ENCODE measurements at regions not wholly inside any gene's neighbourhood (a gene's known extent, or its start where the extent isn't known, plus 50 kb on each side); places are given as distances from the start of the nearest gene placed in this dataset.

GRCh38 chr7:106392144-106392543, 107.4 kb upstream of the NAMPT start:
- no peak overlapping the region for H3K27ac ChIP-seq (ENCODE audit: control insufficient read depth, insufficient read depth, low read length)
- FAIRE-seq (no peak), DNase-seq (ENCODE audit: low read depth, low spot score) (no peak)
- no peaks in the 10 kb centered on the region for H3K36me3 ChIP-seq (ENCODE audit: control insufficient read depth in 2 of 2, extremely low read depth in 1 of 2, insufficient read depth in 2 of 2, low read length in 2 of 2)
- H3K27me3 ChIP-seq (ENCODE audit: control insufficient read depth, extremely low read depth, insufficient read depth, low read length) = no peaks in the 10 kb centered on the region
- H3K4me1 ChIP-seq (ENCODE audit: control insufficient read depth, extremely low read depth, insufficient read depth, low read length) = peaks cover 5% of the 10 kb centered on the region
- H2AFZ ChIP-seq (ENCODE audit: control insufficient read depth, low read length) = no peak overlapping the region
- H3K9me3 ChIP-seq (ENCODE audit: control insufficient read depth, low read depth, low read length) = no peaks in the 10 kb centered on the region
- no peak overlapping the region for H3K4me3 ChIP-seq (ENCODE audit: control insufficient read depth in 2 of 3, extremely low read depth in 1 of 3, insufficient read depth in 2 of 3, low read depth in 1 of 3, low read length in 3 of 3)
- dilution Hi-C loops (cut with MboI; ENCODE audit: extremely low pct_ligation_motif_present, low sequenced_read_pairs) = no loop called here
- H3K9me1 ChIP-seq (ENCODE audit: control insufficient read depth, extremely low read depth, insufficient read depth, low read length) = no peaks in the 10 kb centered on the region
- H3K9ac ChIP-seq (ENCODE audit: control insufficient read depth, extremely low read depth, insufficient read depth, low read length) = no peak overlapping the region
- TF ChIP-seq CTCF (optimal IDR thresholded peaks at IDR 0.05 in 1 of 3, IDR thresholded peaks at IDR 0.05 in 1 of 3, conservative IDR thresholded peaks at IDR 0.05 in 1 of 3; ENCODE audit: extremely low read depth in 1 of 3, insufficient read depth in 2 of 3, low read length in 3 of 3) (no peak), EZH2 (IDR thresholded peaks at IDR 0.05; ENCODE audit: low read length) (no peak)
- no peaks in the 10 kb centered on the region for H4K20me1 ChIP-seq (ENCODE audit: control insufficient read depth, extremely low read depth, insufficient read depth, low read length)
- no peaks in the 10 kb centered on the region for H3K79me2 ChIP-seq (ENCODE audit: control insufficient read depth, insufficient read depth, low read length)
- no peak overlapping the region for H3K4me2 ChIP-seq (ENCODE audit: control insufficient read depth, extremely low read depth, insufficient read depth, low read depth, low read length)

GRCh38 chr7:106386958-106387357, 102.2 kb upstream of the NAMPT start:
- DNase-seq (ENCODE audit: low read depth, low spot score) (no peak), FAIRE-seq (no peak)
- no peaks in the 10 kb centered on the region for H3K36me3 ChIP-seq (ENCODE audit: control insufficient read depth in 2 of 2, extremely low read depth in 1 of 2, insufficient read depth in 2 of 2, low read length in 2 of 2)
- TF ChIP-seq CTCF (optimal IDR thresholded peaks at IDR 0.05 in 1 of 3, IDR thresholded peaks at IDR 0.05 in 1 of 3, conservative IDR thresholded peaks at IDR 0.05 in 1 of 3; ENCODE audit: extremely low read depth in 1 of 3, insufficient read depth in 2 of 3, low read length in 3 of 3) (no peak), EZH2 (IDR thresholded peaks at IDR 0.05; ENCODE audit: low read length) (no peak)
- H3K9me1 ChIP-seq (ENCODE audit: control insufficient read depth, extremely low read depth, insufficient read depth, low read length) = no peaks in the 10 kb centered on the region
- dilution Hi-C loops (cut with MboI; ENCODE audit: extremely low pct_ligation_motif_present, low sequenced_read_pairs) = no loop called here
- H3K4me2 ChIP-seq (ENCODE audit: control insufficient read depth, extremely low read depth, insufficient read depth, low read depth, low read length) = no peak overlapping the region
- no peak overlapping the region for H2AFZ ChIP-seq (ENCODE audit: control insufficient read depth, low read length)
- H3K4me1 ChIP-seq (ENCODE audit: control insufficient read depth, extremely low read depth, insufficient read depth, low read length) = no peaks in the 10 kb centered on the region
- no peaks in the 10 kb centered on the region for H3K79me2 ChIP-seq (ENCODE audit: control insufficient read depth, insufficient read depth, low read length)
- no peak overlapping the region for H3K4me3 ChIP-seq (ENCODE audit: control insufficient read depth in 2 of 3, extremely low read depth in 1 of 3, insufficient read depth in 2 of 3, low read depth in 1 of 3, low read length in 3 of 3)
- no peak overlapping the region for H3K9ac ChIP-seq (ENCODE audit: control insufficient read depth, extremely low read depth, insufficient read depth, low read length)
- H3K27ac ChIP-seq (ENCODE audit: control insufficient read depth, insufficient read depth, low read length) = no peak overlapping the region
- no peaks in the 10 kb centered on the region for H4K20me1 ChIP-seq (ENCODE audit: control insufficient read depth, extremely low read depth, insufficient read depth, low read length)
- no peaks in the 10 kb centered on the region for H3K9me3 ChIP-seq (ENCODE audit: control insufficient read depth, low read depth, low read length)
- no peaks in the 10 kb centered on the region for H3K27me3 ChIP-seq (ENCODE audit: control insufficient read depth, extremely low read depth, insufficient read depth, low read length)
